GM21447 (cell line): ENCODE measurements at regions not wholly inside any gene's neighbourhood (a gene's known extent, or its start where the extent isn't known, plus 50 kb on each side); places are given as distances from the start of the nearest gene placed in this dataset.
"Not testable (repeated sequence)": the region's sequence is repeated elsewhere in the genome, so short reads cannot be mapped to it uniquely, and the experiment has no call there.

Source experiments
- ATAC-seq: cut with Tn5 transposase; IDR thresholded peaks from one replicate; pipeline ENCODE4 v1.9.1; 2021; ENCODE audit not compliant: unreplicated experiment

- no peak for ATAC-seq
Measured at GRCh38 chr5:152606776-152607364, 201.8 kb upstream of the NMUR2 start.

GRCh38 chr5:152607401-152608160 lies 202.5 kb upstream of the NMUR2 start:
- ATAC-seq = no peak

GRCh38 chr5:152608458-152608857 lies 203.4 kb upstream of the NMUR2 start:
- no peak for ATAC-seq

- no peak for ATAC-seq
Measured at GRCh38 chr5:152619756-152620155, 214.7 kb upstream of the NMUR2 start.

- no peak for ATAC-seq
Measured at GRCh38 chr5:152622628-152623027, 217.5 kb upstream of the NMUR2 start.

- no peak for ATAC-seq
Measured at GRCh38 chr5:152623951-152624350, 218.9 kb upstream of the NMUR2 start.

- no peak for ATAC-seq
Measured at GRCh38 chr5:152625696-152626095, 220.6 kb upstream of the NMUR2 start.

- no peak for ATAC-seq
Measured at GRCh38 chr5:152631221-152631620, 226.1 kb upstream of the NMUR2 start.

- no peak for ATAC-seq
Measured at GRCh38 chr5:152632360-152632759, 227.3 kb upstream of the NMUR2 start.

GRCh38 chr5:152634586-152634985 lies 229.5 kb upstream of the NMUR2 start:
- ATAC-seq = no peak

- no peak for ATAC-seq
Measured at GRCh38 chr5:152638996-152639552, 234.0 kb upstream of the NMUR2 start.

- no peak for ATAC-seq
Measured at GRCh38 chr5:152641970-152642805, 237.1 kb upstream of the NMUR2 start.

- no peak for ATAC-seq
Measured at GRCh38 chr5:152642880-152643279, 237.8 kb upstream of the NMUR2 start.

GRCh38 chr5:152644029-152644728 lies 239.1 kb upstream of the NMUR2 start:
- no peak for ATAC-seq

- ATAC-seq = no peak
Measured at GRCh38 chr5:152649609-152650008, 244.5 kb upstream of the NMUR2 start.

- ATAC-seq = no peak
Measured at GRCh38 chr5:152650413-152650812, 245.3 kb upstream of the NMUR2 start.

GRCh38 chr5:152659470-152659869 lies 254.4 kb upstream of the NMUR2 start:
- not testable (repeated sequence) for ATAC-seq

GRCh38 chr5:152673601-152674000 lies 268.5 kb upstream of the NMUR2 start:
- ATAC-seq = no peak

GRCh38 chr5:152674403-152674802 lies 269.3 kb upstream of the NMUR2 start:
- ATAC-seq = no peak

GRCh38 chr5:152676196-152676595 lies 271.1 kb upstream of the NMUR2 start:
- no peak for ATAC-seq

GRCh38 chr5:152683205-152683604 lies 278.1 kb upstream of the NMUR2 start:
- ATAC-seq = no peak
